ENCODE measurements at regions not wholly inside any gene's neighbourhood (a gene's known extent, or its start where the extent isn't known, plus 50 kb on each side); places are given as distances from the start of the nearest gene placed in this dataset.

DNA sequence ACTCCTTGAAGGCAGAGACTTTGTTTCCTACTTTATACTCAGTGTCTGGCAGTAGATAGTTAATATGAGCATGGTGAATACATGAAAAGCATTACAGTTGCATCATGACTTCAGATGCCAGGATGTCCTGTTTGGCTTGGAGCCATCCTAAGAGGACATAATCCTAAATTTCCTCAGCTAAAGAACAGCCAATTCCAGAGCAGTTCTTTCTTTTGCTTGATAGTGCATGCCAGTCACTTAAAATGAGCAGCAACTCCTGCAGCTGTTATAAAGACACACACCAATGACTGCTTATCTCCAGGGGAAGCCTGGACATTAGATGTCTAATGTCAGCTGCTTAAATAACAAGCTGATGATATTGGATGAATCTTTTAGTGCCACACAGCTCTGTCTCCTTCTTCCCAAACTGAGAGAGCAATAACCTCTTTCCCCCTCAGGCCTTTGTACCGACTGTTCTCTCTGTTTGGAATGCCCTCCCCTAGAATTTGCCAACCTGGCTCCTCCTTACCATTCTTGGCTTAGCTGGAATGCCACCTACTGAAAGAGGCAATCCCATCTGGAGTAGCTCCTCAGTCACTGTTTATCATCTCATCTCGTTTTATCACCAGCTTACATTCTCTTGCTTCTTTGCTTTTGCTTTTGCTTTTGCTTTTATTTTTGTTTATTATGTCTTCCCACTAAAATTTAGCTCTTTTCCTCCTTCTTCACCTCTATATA lies 100.8 kb upstream of the USP38 start:
- intact Hi-C loops (cut with DNase I; ENCODE audit: low total_unique reads), result no loop called here
- TF ChIP-seq, protein P1, sequence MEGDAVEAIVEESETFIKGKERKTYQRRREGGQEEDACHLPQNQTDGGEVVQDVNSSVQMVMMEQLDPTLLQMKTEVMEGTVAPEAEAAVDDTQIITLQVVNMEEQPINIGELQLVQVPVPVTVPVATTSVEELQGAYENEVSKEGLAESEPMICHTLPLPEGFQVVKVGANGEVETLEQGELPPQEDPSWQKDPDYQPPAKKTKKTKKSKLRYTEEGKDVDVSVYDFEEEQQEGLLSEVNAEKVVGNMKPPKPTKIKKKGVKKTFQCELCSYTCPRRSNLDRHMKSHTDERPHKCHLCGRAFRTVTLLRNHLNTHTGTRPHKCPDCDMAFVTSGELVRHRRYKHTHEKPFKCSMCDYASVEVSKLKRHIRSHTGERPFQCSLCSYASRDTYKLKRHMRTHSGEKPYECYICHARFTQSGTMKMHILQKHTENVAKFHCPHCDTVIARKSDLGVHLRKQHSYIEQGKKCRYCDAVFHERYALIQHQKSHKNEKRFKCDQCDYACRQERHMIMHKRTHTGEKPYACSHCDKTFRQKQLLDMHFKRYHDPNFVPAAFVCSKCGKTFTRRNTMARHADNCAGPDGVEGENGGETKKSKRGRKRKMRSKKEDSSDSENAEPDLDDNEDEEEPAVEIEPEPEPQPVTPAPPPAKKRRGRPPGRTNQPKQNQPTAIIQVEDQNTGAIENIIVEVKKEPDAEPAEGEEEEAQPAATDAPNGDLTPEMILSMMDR (IDR thresholded peaks at IDR 0.05), result no peak
- no peak for TF ChIP-seq POLR2A (IDR thresholded peaks at IDR 0.05)
- no peaks in the 10 kb centered on the region for H3K27me3 ChIP-seq
- H3K4me1 ChIP-seq, result no peaks in the 10 kb centered on the region
- WGBS, 2 donors, result 49 to 61% methylated on average over 2 of the region's 2 CpGs
- no peaks in the 10 kb centered on the region for H3K9me3 ChIP-seq
- no peak overlapping the region for H3K27ac ChIP-seq
- no peak overlapping the region for H3K4me3 ChIP-seq
- no peak for DNase-seq
- no peaks in the 10 kb centered on the region for H3K36me3 ChIP-seq (ENCODE audit: low read depth, missing control alignments)

DNA sequence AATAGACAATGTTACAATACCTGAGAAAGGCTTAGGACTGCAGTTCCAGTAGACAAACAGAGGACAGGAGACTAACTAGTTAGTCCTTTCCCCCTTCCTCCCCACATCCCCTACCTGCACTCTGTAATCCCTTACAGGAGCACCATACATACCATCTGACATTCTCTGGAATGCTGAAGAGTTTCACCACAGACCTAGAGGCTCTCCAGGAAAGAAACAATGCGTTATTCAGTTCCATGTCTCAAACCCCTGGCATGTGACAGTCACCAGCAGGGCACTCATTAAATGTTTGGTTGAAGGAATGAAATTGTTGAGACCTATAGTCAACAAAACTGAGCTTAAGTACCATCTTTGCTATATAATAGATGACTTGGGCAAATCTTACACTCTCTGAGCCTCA lies 100.2 kb upstream of the USP38 start:
- Histone ChIP-seq H3K4me1 (no peaks in the 10 kb centered on the region), H3K4me3 (no peak overlapping the region), H3K27me3 (no peaks in the 10 kb centered on the region), H3K36me3 (ENCODE audit: low read depth, missing control alignments) (no peaks in the 10 kb centered on the region), H3K9me3 (no peaks in the 10 kb centered on the region), H3K27ac (no peak overlapping the region)
- whole genome bisulfite sequencing, 2 donors, result 100% methylated on average over 1 of the region's 1 CpG
- no peak for TF ChIP-seq POLR2A (IDR thresholded peaks at IDR 0.05)
- intact Hi-C loops (cut with DNase I; ENCODE audit: low total_unique reads), result no loop called here
- DNase-seq, result no peak

DNA sequence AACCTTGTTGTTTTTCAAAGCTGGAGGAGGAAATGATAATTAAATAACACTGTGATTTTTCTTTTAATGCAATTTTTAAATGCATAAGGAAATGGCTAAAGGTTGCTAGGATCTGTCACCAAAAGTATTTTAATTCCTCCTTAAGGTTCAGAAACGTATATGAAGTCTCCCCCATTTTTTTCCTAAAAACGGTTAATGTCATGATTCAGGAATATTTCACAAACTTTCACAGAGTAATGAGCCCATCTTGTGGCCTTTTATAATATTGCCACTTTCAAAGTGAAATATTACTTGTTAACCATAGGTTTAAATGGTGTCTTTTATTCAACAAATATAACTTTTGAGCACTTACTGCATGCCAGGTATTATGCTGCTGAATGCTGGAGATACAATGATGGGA lies 99.5 kb upstream of the USP38 start:
- no peak for DNase-seq
- intact Hi-C loops (cut with DNase I; ENCODE audit: low total_unique reads), result no loop called here

DNA sequence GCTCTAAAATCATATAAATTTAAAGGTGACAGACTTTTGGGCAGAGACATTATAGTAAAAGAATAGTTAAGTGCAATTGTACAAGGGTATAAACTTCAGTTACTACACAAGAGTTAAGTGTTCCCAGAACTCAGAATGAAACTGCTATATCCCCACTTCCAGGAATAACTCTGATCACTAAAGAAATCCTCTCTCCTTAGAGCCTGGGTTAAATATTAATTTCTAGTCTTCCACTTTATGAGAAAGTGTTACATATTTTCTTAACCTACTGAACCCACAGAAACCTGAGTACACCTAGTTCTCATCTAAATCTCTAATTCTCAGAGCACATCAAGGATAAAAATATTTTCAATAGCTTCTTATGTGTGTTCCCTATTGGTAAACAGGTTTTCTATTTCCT lies 99.1 kb upstream of the USP38 start:
- H3K27ac ChIP-seq, result no peak overlapping the region
- TF ChIP-seq, protein P1 (IDR thresholded peaks at IDR 0.05), result no peak
- TF ChIP-seq POLR2A (IDR thresholded peaks at IDR 0.05), result no peak
- no peak overlapping the region for H3K4me3 ChIP-seq
- H3K36me3 ChIP-seq (ENCODE audit: low read depth, missing control alignments), result no peaks in the 10 kb centered on the region
- H3K27me3 ChIP-seq, result no peaks in the 10 kb centered on the region
- no peaks in the 10 kb centered on the region for H3K4me1 ChIP-seq
- intact Hi-C loops (cut with DNase I; ENCODE audit: low total_unique reads), result no loop called here
- H3K9me3 ChIP-seq, result no peaks in the 10 kb centered on the region
- no peak for DNase-seq

More for the DNA sequence above, 99.5 kb upstream of the USP38 start:
- no peaks in the 10 kb centered on the region for H3K36me3 ChIP-seq (ENCODE audit: low read depth, missing control alignments)
- no peaks in the 10 kb centered on the region for H3K27me3 ChIP-seq
- 30 to 35% methylated on average over 2 of the region's 2 CpGs for WGBS, 2 donors
- H3K27ac ChIP-seq, result no peak overlapping the region
- no peaks in the 10 kb centered on the region for H3K9me3 ChIP-seq
- H3K4me1 ChIP-seq, result no peaks in the 10 kb centered on the region
- no peak overlapping the region for H3K4me3 ChIP-seq
- TF ChIP-seq POLR2A (IDR thresholded peaks at IDR 0.05), result no peak
- TF ChIP-seq, protein P1 (IDR thresholded peaks at IDR 0.05), result peak in 1 of 3 experiments; percentile 13

DNA sequence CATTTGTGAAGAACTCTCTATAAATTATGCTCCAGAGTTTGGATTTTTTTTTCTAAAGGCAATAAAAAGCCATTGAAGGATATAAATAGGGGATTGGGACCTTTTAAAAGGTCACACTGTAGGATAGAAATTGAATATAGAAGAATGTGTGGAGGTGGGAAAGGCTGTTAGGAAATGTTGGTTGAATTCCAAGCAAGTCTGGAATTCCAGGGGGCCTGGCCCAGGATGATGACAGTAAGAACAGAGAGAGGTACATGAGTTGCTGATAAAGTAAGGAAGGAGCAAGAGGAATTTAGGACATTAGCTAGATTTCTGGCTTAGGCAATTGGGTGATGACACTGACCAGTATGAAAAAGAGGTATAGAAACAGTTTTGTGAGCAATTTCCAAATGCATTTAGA lies 95.4 kb upstream of the USP38 start:
- no peak for TF ChIP-seq POLR2A (IDR thresholded peaks at IDR 0.05)
- TF ChIP-seq, protein P1 (IDR thresholded peaks at IDR 0.05), result no peak
- Histone ChIP-seq H3K27ac (no peak overlapping the region), H3K4me3 (no peak overlapping the region), H3K9me3 (no peaks in the 10 kb centered on the region), H3K4me1 (no peaks in the 10 kb centered on the region), H3K36me3 (ENCODE audit: low read depth, missing control alignments) (no peaks in the 10 kb centered on the region), H3K27me3 (no peaks in the 10 kb centered on the region)
- DNase-seq, result no peak
- intact Hi-C loops (cut with DNase I; ENCODE audit: low total_unique reads), result no loop called here
